ENCODE measurements at regions not wholly inside any gene's neighbourhood (a gene's known extent, or its start where the extent isn't known, plus 50 kb on each side); places are given as distances from the start of the nearest gene placed in this dataset.

DNA sequence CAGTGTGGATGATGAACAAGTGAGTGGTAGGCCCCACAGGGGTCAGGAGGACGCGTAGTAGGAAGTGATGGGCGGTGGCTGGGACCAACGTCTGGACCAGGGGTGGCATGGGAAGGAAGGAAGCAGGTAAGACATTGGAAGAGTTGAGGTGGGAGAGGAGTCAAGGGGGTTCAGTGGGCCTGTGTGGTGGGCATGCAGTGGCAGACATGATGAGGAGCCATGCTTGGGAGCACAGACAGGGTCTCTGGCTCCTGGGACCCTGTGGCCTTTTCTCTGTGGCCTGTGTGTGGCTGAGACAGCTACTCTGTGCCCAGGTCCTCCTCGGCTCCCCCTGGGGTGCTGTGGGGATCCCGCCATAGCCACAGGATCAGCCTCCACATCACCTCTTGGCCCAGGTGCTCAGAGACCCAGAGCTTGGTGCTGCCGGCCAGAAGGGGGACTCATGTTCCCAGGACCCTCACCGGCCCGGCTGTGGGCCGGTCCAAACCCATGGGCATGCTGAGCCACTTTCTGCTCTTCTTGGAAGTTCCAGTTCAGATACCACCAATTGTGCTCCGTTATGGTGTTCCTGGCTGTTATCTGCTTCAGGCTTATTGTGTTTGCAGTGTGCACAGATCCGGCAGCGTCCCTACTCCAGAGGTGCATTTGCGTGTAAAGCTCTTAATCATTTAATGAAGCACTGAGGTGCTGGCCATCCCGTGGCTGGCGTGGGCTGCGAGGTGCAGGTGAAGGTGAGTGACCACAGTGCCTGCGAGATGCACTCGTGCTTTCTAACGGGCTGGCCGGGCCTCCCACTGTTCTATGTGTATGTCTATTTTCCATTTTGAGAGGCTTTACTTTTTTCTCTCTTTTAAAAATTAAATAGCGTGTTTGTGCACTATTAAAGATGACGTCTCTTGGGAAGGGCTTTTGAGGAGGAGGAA, 147.9 kb downstream of the TEX29 start:
- no peak for TF ChIP-seq ETV6 (CRISPR knock-in tag; IDR thresholded peaks at IDR 0.05)
- TF ChIP-seq, protein P1, sequence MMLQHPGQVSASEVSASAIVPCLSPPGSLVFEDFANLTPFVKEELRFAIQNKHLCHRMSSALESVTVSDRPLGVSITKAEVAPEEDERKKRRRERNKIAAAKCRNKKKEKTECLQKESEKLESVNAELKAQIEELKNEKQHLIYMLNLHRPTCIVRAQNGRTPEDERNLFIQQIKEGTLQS (CRISPR knock-in tag; conservative IDR thresholded peaks at IDR 0.05): no peak
- TF ChIP-seq, protein P2, sequence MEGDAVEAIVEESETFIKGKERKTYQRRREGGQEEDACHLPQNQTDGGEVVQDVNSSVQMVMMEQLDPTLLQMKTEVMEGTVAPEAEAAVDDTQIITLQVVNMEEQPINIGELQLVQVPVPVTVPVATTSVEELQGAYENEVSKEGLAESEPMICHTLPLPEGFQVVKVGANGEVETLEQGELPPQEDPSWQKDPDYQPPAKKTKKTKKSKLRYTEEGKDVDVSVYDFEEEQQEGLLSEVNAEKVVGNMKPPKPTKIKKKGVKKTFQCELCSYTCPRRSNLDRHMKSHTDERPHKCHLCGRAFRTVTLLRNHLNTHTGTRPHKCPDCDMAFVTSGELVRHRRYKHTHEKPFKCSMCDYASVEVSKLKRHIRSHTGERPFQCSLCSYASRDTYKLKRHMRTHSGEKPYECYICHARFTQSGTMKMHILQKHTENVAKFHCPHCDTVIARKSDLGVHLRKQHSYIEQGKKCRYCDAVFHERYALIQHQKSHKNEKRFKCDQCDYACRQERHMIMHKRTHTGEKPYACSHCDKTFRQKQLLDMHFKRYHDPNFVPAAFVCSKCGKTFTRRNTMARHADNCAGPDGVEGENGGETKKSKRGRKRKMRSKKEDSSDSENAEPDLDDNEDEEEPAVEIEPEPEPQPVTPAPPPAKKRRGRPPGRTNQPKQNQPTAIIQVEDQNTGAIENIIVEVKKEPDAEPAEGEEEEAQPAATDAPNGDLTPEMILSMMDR (IDR thresholded peaks at IDR 0.05): no peak
- TF ChIP-seq, protein P3, sequence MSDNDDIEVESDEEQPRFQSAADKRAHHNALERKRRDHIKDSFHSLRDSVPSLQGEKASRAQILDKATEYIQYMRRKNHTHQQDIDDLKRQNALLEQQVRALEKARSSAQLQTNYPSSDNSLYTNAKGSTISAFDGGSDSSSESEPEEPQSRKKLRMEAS (CRISPR knock-in tag; IDR thresholded peaks at IDR 0.05): no peak
- TF ChIP-seq, protein P4, sequence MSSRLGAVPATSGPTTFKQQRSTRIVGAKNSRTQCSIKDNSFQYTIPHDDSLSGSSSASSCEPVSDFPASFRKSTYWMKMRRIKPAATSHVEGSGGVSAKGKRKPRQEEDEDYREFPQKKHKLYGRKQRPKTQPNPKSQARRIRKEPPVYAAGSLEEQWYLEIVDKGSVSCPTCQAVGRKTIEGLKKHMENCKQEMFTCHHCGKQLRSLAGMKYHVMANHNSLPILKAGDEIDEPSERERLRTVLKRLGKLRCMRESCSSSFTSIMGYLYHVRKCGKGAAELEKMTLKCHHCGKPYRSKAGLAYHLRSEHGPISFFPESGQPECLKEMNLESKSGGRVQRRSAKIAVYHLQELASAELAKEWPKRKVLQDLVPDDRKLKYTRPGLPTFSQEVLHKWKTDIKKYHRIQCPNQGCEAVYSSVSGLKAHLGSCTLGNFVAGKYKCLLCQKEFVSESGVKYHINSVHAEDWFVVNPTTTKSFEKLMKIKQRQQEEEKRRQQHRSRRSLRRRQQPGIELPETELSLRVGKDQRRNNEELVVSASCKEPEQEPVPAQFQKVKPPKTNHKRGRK (CRISPR knock-in tag; IDR thresholded peaks at IDR 0.05; ENCODE audit: borderline replicate concordance): no peak
- no peak for TF ChIP-seq TCF7 (CRISPR knock-in tag; IDR thresholded peaks at IDR 0.05; ENCODE audit: low read depth)

All from WTC11 (cell line).